Kidney (tissue), 13 donors: ENCODE measurements at regions not wholly inside any gene's neighbourhood (a gene's known extent, or its start where the extent isn't known, plus 50 kb on each side); places are given as distances from the start of the nearest gene placed in this dataset.

Experiments used
- DNase-seq, 5 donors: peaks; one replicate each; pipeline ENCODE4 v3.0.0-alpha.2; 2013 to 2020
- FAIRE-seq: peaks from 2 replicates; lab custom pipeline; 2012; peaks lifted over from hg19 to GRCh38; lab: Jason Lieb, UNC
- H3K27ac ChIP-seq, 2 donors: one replicate each; pipeline ENCODE4 v1.7.0; 2013; ENCODE audit warnings: low read depth in 2 of 2, low read length in 2 of 2, inconsistent platforms in 1 of 2
- H3K27me3 ChIP-seq: one replicate; pipeline ENCODE4 v1.7.1; 2013; ENCODE audit warnings: low read length, inconsistent platforms; ENCODE audit not compliant: control insufficient read depth, insufficient read depth
- H3K36me3 ChIP-seq, 3 donors: one replicate each; pipeline versions ENCODE4 v1.7.0 to v1.7.1; 2013; ENCODE audit warnings: low read length in 3 of 3, control low read depth in 1 of 3, inconsistent platforms in 1 of 3; ENCODE audit not compliant: insufficient read depth in 3 of 3, control insufficient read depth in 2 of 3
- H3K4me1 ChIP-seq, 3 donors: one replicate each; pipeline versions ENCODE4 v1.7.0 to v1.7.1; 2013; ENCODE audit warnings: low read length in 3 of 3, inconsistent platforms in 1 of 3, low read depth in 1 of 3; ENCODE audit not compliant: control insufficient read depth in 2 of 3, insufficient read depth in 2 of 3
- H3K4me3 ChIP-seq, 3 donors: one replicate each; pipeline versions ENCODE4 v1.7.0 to v1.8.1; 2013; ENCODE audit warnings: low read length in 3 of 3, control low read depth in 1 of 3, inconsistent platforms in 1 of 3
- H3K9ac ChIP-seq, 3 donors: one replicate each; pipeline versions ENCODE4 v1.7.0 to v1.7.1; 2013; ENCODE audit warnings: low read length in 3 of 3, control low read depth in 1 of 3, inconsistent platforms in 1 of 3
- H3K9me3 ChIP-seq, 3 donors: one replicate each; pipeline versions ENCODE4 v1.7.0 to v1.7.1; 2013; ENCODE audit warnings: low read length in 3 of 3, control low read depth in 1 of 3, inconsistent platforms in 1 of 3; ENCODE audit not compliant: control insufficient read depth in 2 of 3, insufficient read depth in 1 of 3
- CTCF ChIP-seq: IDR thresholded peaks from 3 replicates; pipeline ENCODE4 v1.5.1; 2012; ENCODE audit warnings: mild to moderate bottlenecking, moderate library complexity, borderline replicate concordance; ENCODE audit not compliant: insufficient read depth; ENCODE audit errors: extremely low read depth
- intact Hi-C: fragments of 100-400 bp; cut with DNase I; formaldehyde crosslinking; loops from one replicate; pipeline ENCODE4 v1.11.1; 2022
- donor health status: control.
- donor health status: control.
- donor health status: control.
- donor health status: control.
- donor health status: control.
- donor health status: DM: yes; HTN: yes; CAD: no.
- donor health status: Normal renal cell carcinoma (clear cell type).

- TF ChIP-seq CTCF: no peak
- FAIRE-seq: no peak
- no peaks in the 10 kb centered on the region for H3K4me1 ChIP-seq
Measured at GRCh38 chr16:17560548-17560947, 89.8 kb upstream of the XYLT1 start.

GRCh38 chr16:17559394-17559793 lies 88.6 kb upstream of the XYLT1 start:
- H3K27me3 ChIP-seq: no peaks in the 10 kb centered on the region
- intact Hi-C loops: no loop called here
- DNase-seq (no peak), FAIRE-seq (no peak)
- no peak overlapping the region for H3K9ac ChIP-seq
- no peaks in the 10 kb centered on the region for H3K36me3 ChIP-seq
- H3K9me3 ChIP-seq: no peaks in the 10 kb centered on the region
- H3K4me1 ChIP-seq: no peaks in the 10 kb centered on the region
- no peak overlapping the region for H3K4me3 ChIP-seq
- H3K27ac ChIP-seq: no peak overlapping the region
- TF ChIP-seq CTCF: no peak

More at GRCh38 chr16:17560548-17560947, 89.8 kb upstream of the XYLT1 start:
- H3K9me3 ChIP-seq: no peaks in the 10 kb centered on the region
- no peaks in the 10 kb centered on the region for H3K36me3 ChIP-seq
- no peak overlapping the region for H3K9ac ChIP-seq
- intact Hi-C loops: no loop called here
- DNase-seq: no peak
- H3K27ac ChIP-seq: no peak overlapping the region
- no peak overlapping the region for H3K4me3 ChIP-seq
- no peaks in the 10 kb centered on the region for H3K27me3 ChIP-seq

- Histone ChIP-seq H3K36me3 (no peaks in the 10 kb centered on the region), H3K4me1 (no peaks in the 10 kb centered on the region), H3K27me3 (no peaks in the 10 kb centered on the region), H3K27ac (no peak overlapping the region), H3K9ac (no peak overlapping the region), H3K4me3 (no peak overlapping the region), H3K9me3 (no peaks in the 10 kb centered on the region)
- intact Hi-C loops: no loop called here
- FAIRE-seq (no peak), DNase-seq (no peak)
- no peak for TF ChIP-seq CTCF
Measured at GRCh38 chr16:17557949-17558348, 87.2 kb upstream of the XYLT1 start.

DNA sequence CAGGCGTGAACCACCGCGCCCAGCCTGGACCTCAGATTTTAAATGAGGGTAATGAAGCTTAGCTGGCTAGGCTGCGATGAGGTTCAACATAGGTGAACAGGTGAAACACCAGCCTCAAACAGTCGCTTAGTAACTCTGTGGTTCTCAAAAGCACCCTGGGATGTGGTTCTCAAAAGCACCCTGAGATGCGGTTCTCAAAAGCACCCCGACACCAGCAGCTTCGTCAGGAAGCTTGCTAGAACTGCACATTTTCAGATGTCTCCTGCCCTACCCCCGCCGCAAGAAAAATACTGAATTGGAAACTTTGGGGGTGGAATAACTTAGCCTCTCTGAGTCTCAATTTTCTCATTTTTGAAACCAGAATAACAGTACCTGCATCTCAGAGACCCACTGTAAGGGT lies 86.7 kb upstream of the XYLT1 start:
- H3K27ac ChIP-seq: no peak overlapping the region
- no peak overlapping the region for H3K9ac ChIP-seq
- no peaks in the 10 kb centered on the region for H3K9me3 ChIP-seq
- no peak for FAIRE-seq
- no peaks in the 10 kb centered on the region for H3K4me1 ChIP-seq
- no peaks in the 10 kb centered on the region for H3K27me3 ChIP-seq
- no peaks in the 10 kb centered on the region for H3K36me3 ChIP-seq
- DNase-seq: no peak
- H3K4me3 ChIP-seq: no peak overlapping the region
- intact Hi-C loops: no loop called here
- no peak for TF ChIP-seq CTCF
